Sciatic nerve (tissue), 2 donors: ENCODE measurements at regions not wholly inside any gene's neighbourhood (a gene's known extent, or its start where the extent isn't known, plus 50 kb on each side); places are given as distances from the start of the nearest gene placed in this dataset.
"Not testable (repeated sequence)": the region's sequence is repeated elsewhere in the genome, so short reads cannot be mapped to it uniquely, and the experiment has no call there.

Experiments used
- ATAC-seq: fragments of 200-7000 bp; cut with Tn5 transposase; one replicate; pipeline ENCODE4 v1.9.1; 2020; ENCODE audit warnings: mild to moderate bottlenecking, moderate library complexity
- DNase-seq: peaks from one replicate; pipeline ENCODE4 v3.0.0-alpha.2; 2020; ENCODE audit warnings: low spot score
- intact Hi-C: fragments of 100-400 bp; cut with DNase I; formaldehyde crosslinking; loops from one replicate; pipeline ENCODE4 v1.14.2; 2022
- donor health status: DM: no; HTN: no; CAD: no.
- donor health status: DM: no; HTN: no; CAD: no.

GRCh38 chr21:15195104-15195503 is 130.3 kb upstream of the NRIP1 start:
- no peak for ATAC-seq
- intact Hi-C loops: no loop called here
- DNase-seq: no peak

- intact Hi-C loops: no loop called here
These were observed 131.0 kb upstream of the NRIP1 start for GRCh38 chr21:15195768-15196167.

GRCh38 chr21:15197696-15198095 is 132.9 kb upstream of the NRIP1 start:
- DNase-seq: no peak
- peak; percentile 81 for ATAC-seq
- intact Hi-C loops: no loop called here

More at GRCh38 chr21:15195768-15196167, 131.0 kb upstream of the NRIP1 start:
- DNase-seq: no peak
- no peak for ATAC-seq

- ATAC-seq: no peak
- DNase-seq: no peak
- intact Hi-C loops: no loop called here
These were observed 134.9 kb upstream of the NRIP1 start for GRCh38 chr21:15199414-15200383.

- intact Hi-C loops: no loop called here
- ATAC-seq: no peak
These were observed 138.9 kb upstream of the NRIP1 start for GRCh38 chr21:15203740-15204139.

GRCh38 chr21:15204140-15204969 is 139.6 kb upstream of the NRIP1 start:
- ATAC-seq: no peak
- DNase-seq: no peak
- intact Hi-C loops: no loop called here

More at GRCh38 chr21:15203740-15204139, 138.9 kb upstream of the NRIP1 start:
- DNase-seq: no peak

- intact Hi-C loops: no loop called here
- ATAC-seq: no peak
These were observed 140.1 kb upstream of the NRIP1 start for GRCh38 chr21:15204970-15205286.

GRCh38 chr21:15206514-15206913 is 141.7 kb upstream of the NRIP1 start:
- ATAC-seq (no peak), DNase-seq (no peak)
- intact Hi-C loops: no loop called here

More at GRCh38 chr21:15204970-15205286, 140.1 kb upstream of the NRIP1 start:
- DNase-seq: no peak

GRCh38 chr21:15207231-15207630 is 142.4 kb upstream of the NRIP1 start:
- DNase-seq: no peak
- intact Hi-C loops: no loop called here
- ATAC-seq: no peak

- ATAC-seq (no peak), DNase-seq (no peak)
- intact Hi-C loops: no loop called here
These were observed 143.0 kb upstream of the NRIP1 start for GRCh38 chr21:15207635-15208370.

- intact Hi-C loops: no loop called here
- ATAC-seq: no peak
- DNase-seq: no peak
These were observed 144.0 kb upstream of the NRIP1 start for GRCh38 chr21:15208786-15209185.

- DNase-seq: no peak
- intact Hi-C loops: no loop called here
- ATAC-seq: no peak
These were observed 144.4 kb upstream of the NRIP1 start for GRCh38 chr21:15209224-15209623.

- intact Hi-C loops: no loop called here
- peak; percentile 77 for DNase-seq
- ATAC-seq: peak; percentile 97
These were observed 145.5 kb upstream of the NRIP1 start for GRCh38 chr21:15210235-15210678.

- DNase-seq: no peak
- ATAC-seq: no peak
- intact Hi-C loops: no loop called here
These were observed 146.8 kb upstream of the NRIP1 start for GRCh38 chr21:15211491-15212133.

- DNase-seq: no peak
- no peak for ATAC-seq
These were observed 147.4 kb upstream of the NRIP1 start for GRCh38 chr21:15212206-15212605.

GRCh38 chr21:15218476-15218875 is 153.7 kb upstream of the NRIP1 start:
- intact Hi-C loops, ATAC-seq, DNase-seq: not testable (repeated sequence)

More at GRCh38 chr21:15212206-15212605, 147.4 kb upstream of the NRIP1 start:
- intact Hi-C loops: no loop called here

GRCh38 chr21:15219039-15219438 is 154.2 kb upstream of the NRIP1 start:
- intact Hi-C loops: no loop called here
- no peak for DNase-seq
- no peak for ATAC-seq

GRCh38 chr21:15219894-15220293 is 155.1 kb upstream of the NRIP1 start:
- intact Hi-C loops: no loop called here
- ATAC-seq: peak; percentile 15
- DNase-seq: no peak
